ENCODE measurements at regions not wholly inside any gene's neighbourhood (a gene's known extent, or its start where the extent isn't known, plus 50 kb on each side); places are given as distances from the start of the nearest gene placed in this dataset.
A peak's percentile ranks its signal among the peaks of the same experiment; 100 is the strongest.

DNA sequence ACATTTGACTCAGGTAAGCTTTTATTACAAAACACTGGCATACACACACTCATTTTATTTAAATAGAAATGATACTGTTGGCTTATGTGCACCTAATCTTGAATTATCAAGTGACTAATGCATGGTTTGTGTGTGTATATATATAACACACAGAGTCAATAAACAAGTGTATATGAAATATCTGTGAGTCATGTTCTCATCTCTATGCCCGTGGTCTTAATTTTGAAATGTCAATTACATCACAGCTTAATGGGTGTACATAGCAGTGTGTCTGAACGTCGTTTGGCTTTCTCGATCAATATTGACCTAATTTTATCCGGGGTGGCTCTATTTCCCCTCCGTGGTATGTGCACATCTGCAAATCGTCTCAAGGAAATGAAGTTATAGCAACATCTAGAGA, 104.0 kb upstream of the ZFP64 start:
- no peak for DNase-seq (ENCODE audit: low read depth)
- no peak overlapping the region for H3K4me3 ChIP-seq (ENCODE audit: control insufficient read depth, low read depth, low read length)
- no peak for TF ChIP-seq CTCF (conservative IDR thresholded peaks at IDR 0.05; ENCODE audit: control insufficient read depth, insufficient read depth, low read depth, low read length)

DNA sequence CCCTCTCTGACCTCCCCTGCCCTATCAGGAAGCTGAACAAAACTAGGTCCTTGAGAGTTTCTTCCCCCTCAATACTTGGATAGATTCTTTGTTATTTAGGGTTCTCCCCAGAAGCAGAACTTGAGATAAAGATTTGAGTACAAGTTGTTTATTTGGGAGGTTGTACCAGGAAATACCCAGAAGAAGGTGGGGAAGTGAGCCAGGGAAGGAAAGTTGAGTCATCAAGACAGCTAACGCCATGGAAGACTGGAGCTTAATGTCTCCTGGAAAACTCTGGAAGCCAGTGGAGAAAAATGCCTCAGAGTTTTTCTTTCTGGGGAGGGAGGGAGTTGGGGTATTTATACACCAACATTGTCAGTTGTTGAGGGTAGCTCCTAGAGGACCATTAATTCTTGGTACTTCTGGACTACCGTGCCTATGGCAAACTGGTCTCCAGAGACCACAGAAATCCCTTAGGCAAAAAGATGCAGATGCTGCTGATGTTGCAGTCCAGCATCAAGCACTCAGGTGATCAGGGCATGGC, 102.6 kb upstream of the ZFP64 start:
- peak; percentile 2 for DNase-seq (ENCODE audit: low read depth)
- no peak overlapping the region for H3K4me3 ChIP-seq (ENCODE audit: control insufficient read depth, low read depth, low read length)
- no peak for TF ChIP-seq CTCF (conservative IDR thresholded peaks at IDR 0.05; ENCODE audit: control insufficient read depth, insufficient read depth, low read depth, low read length)

DNA sequence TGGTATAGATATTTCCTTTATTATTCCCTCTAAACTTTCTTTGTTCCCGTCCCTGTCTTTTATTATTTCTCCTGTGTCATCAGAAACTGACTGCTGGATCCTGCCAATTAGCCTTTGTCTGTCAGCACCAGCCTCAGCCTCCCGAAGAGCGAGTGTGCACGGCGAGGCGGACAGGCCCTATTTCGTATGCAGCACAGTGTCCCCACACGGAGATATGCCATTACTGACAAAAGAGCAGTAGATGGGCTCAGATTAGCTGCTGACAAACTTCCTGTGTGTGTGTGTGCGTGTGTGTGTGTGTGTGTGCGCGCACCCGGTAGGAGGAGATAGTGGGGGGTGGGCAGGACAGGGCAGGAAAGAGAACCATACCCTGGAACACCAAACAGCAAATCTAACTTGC, 99.5 kb upstream of the ZFP64 start:
- H3K4me3 ChIP-seq (ENCODE audit: control insufficient read depth, low read depth, low read length) = no peak overlapping the region
- no peak for TF ChIP-seq CTCF (conservative IDR thresholded peaks at IDR 0.05; ENCODE audit: control insufficient read depth, insufficient read depth, low read depth, low read length)
- no peak for DNase-seq (ENCODE audit: low read depth)

DNA sequence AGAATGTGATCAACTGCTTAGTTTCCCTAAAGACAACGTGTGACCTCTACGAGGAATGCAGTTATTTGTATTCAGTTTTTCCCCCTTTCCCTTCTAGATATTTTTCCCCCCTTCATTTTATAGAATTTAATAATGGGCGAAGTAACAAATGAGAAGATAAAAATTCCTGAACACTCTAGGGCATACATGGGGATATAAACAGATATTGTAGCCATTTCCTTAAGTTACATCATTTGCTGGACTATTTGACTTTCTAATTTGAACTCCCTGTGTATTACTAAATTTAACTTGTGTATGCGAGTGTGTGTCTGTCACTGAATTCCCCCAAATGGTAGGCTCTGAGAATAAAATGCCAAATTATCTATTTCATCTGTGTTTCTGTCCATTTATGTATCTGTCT, 99.0 kb upstream of the ZFP64 start:
- no peak overlapping the region for H3K4me3 ChIP-seq (ENCODE audit: control insufficient read depth, low read depth, low read length)
- no peak for DNase-seq (ENCODE audit: low read depth)
- TF ChIP-seq CTCF (conservative IDR thresholded peaks at IDR 0.05; ENCODE audit: control insufficient read depth, insufficient read depth, low read depth, low read length) = no peak

DNA sequence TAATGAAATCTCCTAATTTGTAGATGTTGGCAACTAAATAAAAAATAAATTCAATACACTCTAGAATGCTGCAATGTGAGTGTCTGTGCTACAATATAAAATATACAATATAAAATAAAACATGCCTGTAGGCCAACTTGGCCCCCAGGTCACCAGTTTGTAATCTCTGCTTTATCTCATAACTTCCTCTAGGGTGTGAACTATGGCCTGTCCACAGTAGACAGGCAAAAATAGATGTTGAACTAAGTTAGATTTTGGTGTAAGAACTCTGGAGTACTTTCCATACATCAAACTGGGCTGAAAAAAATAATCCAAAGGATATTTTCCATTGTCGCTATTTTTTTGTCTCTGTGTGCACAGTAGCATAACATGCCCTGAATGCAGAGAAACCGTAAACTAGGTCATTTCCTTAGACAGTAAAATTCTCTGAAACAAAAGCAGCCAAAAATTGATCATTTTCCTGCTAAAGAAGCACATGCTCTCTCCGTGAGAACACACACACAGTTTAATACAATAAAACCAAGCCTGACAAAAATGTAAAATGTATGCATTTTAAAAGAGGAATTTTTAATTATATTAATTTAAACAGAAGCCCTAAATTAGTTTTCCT, 98.5 kb upstream of the ZFP64 start:
- no peak overlapping the region for H3K4me3 ChIP-seq (ENCODE audit: control insufficient read depth, low read depth, low read length)
- no peak for TF ChIP-seq CTCF (conservative IDR thresholded peaks at IDR 0.05; ENCODE audit: control insufficient read depth, insufficient read depth, low read depth, low read length)
- no peak for DNase-seq (ENCODE audit: low read depth)

DNA sequence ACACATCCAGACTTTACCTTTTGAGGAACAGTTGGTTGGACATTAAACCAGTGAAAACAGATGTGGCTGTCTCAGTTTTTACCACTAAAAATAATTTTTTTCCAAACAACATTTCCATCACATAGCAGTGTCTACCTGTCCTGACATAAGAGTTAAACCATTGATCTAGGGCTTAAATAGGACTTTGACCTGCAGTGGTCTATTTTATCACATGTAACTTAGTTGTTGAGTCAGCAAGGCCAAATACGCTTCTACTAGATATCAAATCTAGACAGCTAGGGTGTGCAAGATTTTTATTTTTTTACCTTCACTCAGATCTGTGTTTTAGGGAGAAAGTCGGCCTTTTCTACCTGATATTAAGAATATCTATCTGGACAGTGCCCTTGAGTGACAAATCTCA, 88.8 kb upstream of the ZFP64 start:
- no peak overlapping the region for H3K4me3 ChIP-seq (ENCODE audit: control insufficient read depth, low read depth, low read length)
- TF ChIP-seq CTCF (conservative IDR thresholded peaks at IDR 0.05; ENCODE audit: control insufficient read depth, insufficient read depth, low read depth, low read length) = no peak
- DNase-seq (ENCODE audit: low read depth) = no peak

- peak; percentile 66 for DNase-seq (ENCODE audit: low read depth)
- no peak for TF ChIP-seq CTCF (conservative IDR thresholded peaks at IDR 0.05; ENCODE audit: control insufficient read depth, insufficient read depth, low read depth, low read length)
Observed at GRCh38 chr20:52279706-52280105, 88.1 kb upstream of the ZFP64 start.

More at GRCh38 chr20:52279706-52280105, 88.1 kb upstream of the ZFP64 start:
- H3K4me3 ChIP-seq (ENCODE audit: control insufficient read depth, low read depth, low read length) = no peak overlapping the region
